OCI-LY3 (cell line): ENCODE measurements at regions not wholly inside any gene's neighbourhood (a gene's known extent, or its start where the extent isn't known, plus 50 kb on each side); places are given as distances from the start of the nearest gene placed in this dataset.

ENCODE experiments used
- EZH2phosphoT487 ChIP-seq: fragments of 200-600 bp; shearing (Covaris generic); IDR thresholded peaks from 2 replicates; pipeline ENCODE4 v1.6.1; 2018; ENCODE audit warnings: antibody characterized with exemption, mixed run types, low read depth
- TF ChIP-seq, protein P1 (sequence below): fragments of 200-600, 300-600 bp; sonication (generic); IDR thresholded peaks from 2 replicates; pipeline ENCODE4 v1.5.1; 2014; ENCODE audit warnings: antibody characterized with exemption, low read length, low read depth

GRCh38 chrX:65045001-65045400 is 68.8 kb upstream of the ZC4H2 start:
- TF ChIP-seq, protein P1, sequence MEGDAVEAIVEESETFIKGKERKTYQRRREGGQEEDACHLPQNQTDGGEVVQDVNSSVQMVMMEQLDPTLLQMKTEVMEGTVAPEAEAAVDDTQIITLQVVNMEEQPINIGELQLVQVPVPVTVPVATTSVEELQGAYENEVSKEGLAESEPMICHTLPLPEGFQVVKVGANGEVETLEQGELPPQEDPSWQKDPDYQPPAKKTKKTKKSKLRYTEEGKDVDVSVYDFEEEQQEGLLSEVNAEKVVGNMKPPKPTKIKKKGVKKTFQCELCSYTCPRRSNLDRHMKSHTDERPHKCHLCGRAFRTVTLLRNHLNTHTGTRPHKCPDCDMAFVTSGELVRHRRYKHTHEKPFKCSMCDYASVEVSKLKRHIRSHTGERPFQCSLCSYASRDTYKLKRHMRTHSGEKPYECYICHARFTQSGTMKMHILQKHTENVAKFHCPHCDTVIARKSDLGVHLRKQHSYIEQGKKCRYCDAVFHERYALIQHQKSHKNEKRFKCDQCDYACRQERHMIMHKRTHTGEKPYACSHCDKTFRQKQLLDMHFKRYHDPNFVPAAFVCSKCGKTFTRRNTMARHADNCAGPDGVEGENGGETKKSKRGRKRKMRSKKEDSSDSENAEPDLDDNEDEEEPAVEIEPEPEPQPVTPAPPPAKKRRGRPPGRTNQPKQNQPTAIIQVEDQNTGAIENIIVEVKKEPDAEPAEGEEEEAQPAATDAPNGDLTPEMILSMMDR, result no peak
- TF ChIP-seq EZH2phosphoT487, result no peak
